Thyroid gland (tissue), 4 donors: ENCODE measurements at regions not wholly inside any gene's neighbourhood (a gene's known extent, or its start where the extent isn't known, plus 50 kb on each side); places are given as distances from the start of the nearest gene placed in this dataset.

Source experiments
- DNase-seq, 2 donors: peaks; one replicate each; pipeline ENCODE4 v3.0.0-alpha.2; 2019
- H3K27ac ChIP-seq, 3 donors: fragments of 200-600 bp; sonication (generic); 1 replicate in 2 of 3; 2 replicates in 1 of 3; pipeline ENCODE4 v1.5.1; 2016 to 2019; ENCODE audit warnings: mild to moderate bottlenecking in 1 of 3, moderate library complexity in 1 of 3
- H3K27me3 ChIP-seq: fragments of 200-600 bp; sonication (generic); one replicate; pipeline ENCODE4 v1.5.1; 2019
- H3K36me3 ChIP-seq, 2 donors: fragments of 200-600 bp; sonication (generic); one replicate each; pipeline ENCODE4 v1.5.1; 2016 to 2019
- H3K4me1 ChIP-seq, 2 donors: fragments of 200-600 bp; sonication (generic); one replicate each; pipeline ENCODE4 v1.5.1; 2017 to 2019
- H3K4me3 ChIP-seq, 3 donors: fragments of 200-600 bp; sonication (generic); replicated peaks in 1 of 3; 1 replicate in 2 of 3; 2 replicates in 1 of 3; pipeline ENCODE4 v1.5.1; 2016; ENCODE audit warnings: mild to moderate bottlenecking in 1 of 3
- H3K9me3 ChIP-seq: fragments of 200-600 bp; sonication (generic); one replicate; pipeline ENCODE4 v1.5.1; 2017
- CTCF ChIP-seq, 6 experiments: fragments of 200-600 bp in 3 of 6; fragments of 450-650 bp in 3 of 6; sonication (generic) in 3 of 6; IDR thresholded peaks; one replicate each; pipeline ENCODE4 v1.5.1; 2016 to 2019; ENCODE audit warnings: antibody characterized with exemption in 6 of 6, mild to moderate bottlenecking in 2 of 6, inconsistent platforms in 1 of 6, moderate library complexity in 1 of 6
- POLR2A ChIP-seq, 2 donors: fragments of 450-650 bp; IDR thresholded peaks; one replicate each; pipeline ENCODE4 v1.6.1; 2017; ENCODE audit warnings: antibody characterized with exemption in 2 of 2, mild to moderate bottlenecking in 2 of 2, moderate library complexity in 1 of 2
- WGBS, 2 donors: methylation state at CpG; one replicate each; pipeline ENCODE4 v1.1.5; 2017; 5-methylcytosine and 5-hydroxymethylcytosine counted together
- intact Hi-C: fragments of 100-400 bp; cut with DNase I; formaldehyde crosslinking; loops from one replicate; pipeline ENCODE4 v1.15.1; 2023

- TF ChIP-seq POLR2A (IDR thresholded peaks at IDR 0.05) (no peak), CTCF (IDR thresholded peaks at IDR 0.05) (no peak)
- intact Hi-C loops = no loop called here
- WGBS, 2 donors = 73 to 79% methylated on average over 13 to 20 of the region's 21 CpGs
- Histone ChIP-seq H3K4me3 (no peak overlapping the region), H3K36me3 (no peaks in the 10 kb centered on the region), H3K27ac (no peak overlapping the region), H3K9me3 (no peaks in the 10 kb centered on the region), H3K4me1 (no peaks in the 10 kb centered on the region), H3K27me3 (no peaks in the 10 kb centered on the region)
- no peak for DNase-seq
Measured at GRCh38 chr2:10240911-10241610, 61.6 kb upstream of the HPCAL1 start.

GRCh38 chr2:10241641-10242430 lies 60.9 kb upstream of the HPCAL1 start:
- Histone ChIP-seq H3K36me3 (no peaks in the 10 kb centered on the region), H3K27ac (no peak overlapping the region), H3K27me3 (no peaks in the 10 kb centered on the region), H3K9me3 (no peaks in the 10 kb centered on the region), H3K4me3 (no peak overlapping the region), H3K4me1 (no peaks in the 10 kb centered on the region)
- no peak for DNase-seq
- TF ChIP-seq CTCF (IDR thresholded peaks at IDR 0.05) (no peak), POLR2A (IDR thresholded peaks at IDR 0.05) (no peak)
- intact Hi-C loops = no loop called here
- WGBS, 2 donors = 79 to 83% methylated on average over 20 of the region's 20 CpGs

GRCh38 chr2:10242451-10242850 lies 60.3 kb upstream of the HPCAL1 start:
- no peaks in the 10 kb centered on the region for H3K4me1 ChIP-seq
- DNase-seq = no peak
- WGBS, 2 donors = 89 to 93% methylated on average over 14 of the region's 15 CpGs
- H3K27ac ChIP-seq = no peak overlapping the region
- no peaks in the 10 kb centered on the region for H3K9me3 ChIP-seq
- H3K4me3 ChIP-seq = no peak overlapping the region
- no peaks in the 10 kb centered on the region for H3K27me3 ChIP-seq
- TF ChIP-seq POLR2A (IDR thresholded peaks at IDR 0.05) = no peak
- intact Hi-C loops = no loop called here
- H3K36me3 ChIP-seq = no peaks in the 10 kb centered on the region

GRCh38 chr2:10242998-10243925 lies 59.4 kb upstream of the HPCAL1 start:
- H3K4me1 ChIP-seq = no peaks in the 10 kb centered on the region
- 88 to 94% methylated on average over 27 to 28 of the region's 28 CpGs for WGBS, 2 donors
- DNase-seq = no peak
- no peak overlapping the region for H3K4me3 ChIP-seq
- intact Hi-C loops = no loop called here
- TF ChIP-seq CTCF (IDR thresholded peaks at IDR 0.05) = no peak
- H3K9me3 ChIP-seq = no peaks in the 10 kb centered on the region
- no peaks in the 10 kb centered on the region for H3K36me3 ChIP-seq
- H3K27ac ChIP-seq = no peak overlapping the region
- H3K27me3 ChIP-seq = no peaks in the 10 kb centered on the region

DNA sequence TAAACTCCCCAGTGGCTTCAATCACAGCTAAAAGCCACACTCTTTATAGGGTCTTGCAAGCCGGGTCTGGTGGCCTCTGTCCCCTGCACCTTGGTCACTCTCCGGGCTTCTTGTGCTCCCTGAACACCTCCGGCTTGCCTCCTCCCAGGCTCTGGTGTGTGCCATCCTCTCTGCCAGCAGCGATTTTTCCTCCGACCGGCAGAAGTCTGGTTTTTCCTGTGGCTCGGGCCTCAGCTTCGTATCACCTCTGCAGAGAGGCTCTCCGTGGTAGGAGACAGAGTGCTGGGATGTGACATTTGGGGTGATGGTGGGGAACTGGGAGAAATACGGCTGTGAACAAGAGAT lies 58.8 kb upstream of the HPCAL1 start:
- H3K27ac ChIP-seq = no peak overlapping the region
- H3K27me3 ChIP-seq = no peaks in the 10 kb centered on the region
- H3K4me3 ChIP-seq = no peak overlapping the region
- TF ChIP-seq CTCF (IDR thresholded peaks at IDR 0.05) = no peak
- H3K9me3 ChIP-seq = no peaks in the 10 kb centered on the region
- 65 to 93% methylated on average over 10 of the region's 10 CpGs for WGBS, 2 donors
- intact Hi-C loops = no loop called here
- no peaks in the 10 kb centered on the region for H3K4me1 ChIP-seq
- no peak for DNase-seq
- H3K36me3 ChIP-seq = no peaks in the 10 kb centered on the region
